Neural cell (in vitro differentiated cells): ENCODE measurements at regions not wholly inside any gene's neighbourhood (a gene's known extent, or its start where the extent isn't known, plus 50 kb on each side); places are given as distances from the start of the nearest gene placed in this dataset.

Experiments
- H2AFZ ChIP-seq: fragments of 200-600, 300-800 bp; sonication (generic), shearing (Covaris generic); 2 replicates; pipeline ENCODE4 v1.6.0; 2014; ENCODE audit warnings: low read depth, mild to moderate bottlenecking, antibody characterized with exemption, low read length, moderate library complexity
- H3F3A ChIP-seq: fragments of 200-600 bp; shearing (Covaris generic); 2 replicates; pipeline ENCODE4 v1.6.1; 2016; ENCODE audit warnings: mild to moderate bottlenecking, moderate library complexity, mixed read lengths, antibody characterized with exemption, low read length; ENCODE audit not compliant: insufficient read depth, poor library complexity, severe bottlenecking
- H3K27ac ChIP-seq: fragments of 200-600, 300-800 bp; sonication (generic), shearing (Covaris generic); 2 replicates; pipeline ENCODE4 v1.5.1; 2014; ENCODE audit warnings: mild to moderate bottlenecking, low read length, moderate library complexity
- H3K27me3 ChIP-seq: fragments of 300-800, 200-600 bp; sonication (generic), shearing (Covaris generic); 2 replicates; pipeline ENCODE4 v1.6.0; 2014; ENCODE audit warnings: mild to moderate bottlenecking, low read depth, low read length, moderate library complexity; ENCODE audit not compliant: insufficient read depth
- H3K36me3 ChIP-seq: fragments of 300-800, 200-600 bp; sonication (generic), shearing (Covaris generic); 2 replicates; pipeline ENCODE4 v1.5.1; 2014; ENCODE audit warnings: mild to moderate bottlenecking, antibody characterized with exemption, low read length, moderate library complexity; ENCODE audit not compliant: insufficient read depth
- H3K4me2 ChIP-seq: fragments of 300-800, 200-600 bp; sonication (generic), shearing (Covaris generic); 2 replicates; pipeline ENCODE4 v1.6.0; 2014; ENCODE audit warnings: mild to moderate bottlenecking, low read length
- H3K4me3 ChIP-seq: fragments of 300-800, 200-600 bp; sonication (generic), shearing (Covaris generic); 2 replicates; pipeline ENCODE4 v1.5.1; 2014; ENCODE audit warnings: mild to moderate bottlenecking, low read length, moderate library complexity
- H3K79me2 ChIP-seq: fragments of 200-600 bp; shearing (Covaris generic); replicated peaks from 2 replicates; pipeline ENCODE4 v1.6.0; 2014; ENCODE audit warnings: mild to moderate bottlenecking, low read length, moderate library complexity; ENCODE audit not compliant: insufficient read depth
- H3K9ac ChIP-seq: fragments of 300-800, 200-600 bp; sonication (generic), shearing (Covaris generic); 2 replicates; pipeline ENCODE4 v1.6.1; 2016; ENCODE audit warnings: mild to moderate bottlenecking, low read length, mixed read lengths
- H3K9me2 ChIP-seq: fragments of 200-600 bp; shearing (Covaris generic); 2 replicates; pipeline ENCODE4 v1.6.1; 2016; ENCODE audit warnings: mild to moderate bottlenecking, low read length, mixed read lengths; ENCODE audit not compliant: insufficient read depth
- H3K9me3 ChIP-seq: fragments of 200-600, 300-800 bp; sonication (generic), shearing (Covaris generic); 2 replicates; pipeline ENCODE4 v1.6.1; 2016; ENCODE audit warnings: mild to moderate bottlenecking, mixed run types, low read length, moderate library complexity, mixed read lengths
- H4K20me1 ChIP-seq: fragments of 200-600 bp; shearing (Covaris generic); 2 replicates; pipeline ENCODE4 v1.6.1; 2016; ENCODE audit warnings: mild to moderate bottlenecking, mixed run types; ENCODE audit not compliant: insufficient read depth
- CTCF ChIP-seq: fragments of 450-650 bp; IDR thresholded peaks from 2 replicates; pipeline ENCODE4 v1.5.1; 2014; ENCODE audit warnings: antibody characterized with exemption, mild to moderate bottlenecking, moderate library complexity; ENCODE audit not compliant: poor library complexity, severe bottlenecking
- EP300 ChIP-seq: fragments of 450-650 bp; conservative IDR thresholded peaks from 2 replicates; pipeline ENCODE4 v1.6.1; 2014; ENCODE audit warnings: antibody characterized with exemption, mild to moderate bottlenecking, moderate library complexity; ENCODE audit not compliant: poor library complexity, severe bottlenecking
- EZH2 ChIP-seq: fragments of 200-600, 300-800 bp; shearing (Covaris generic), sonication (generic); IDR thresholded peaks from 2 replicates; pipeline ENCODE4 v1.6.1; 2014; ENCODE audit warnings: antibody characterized with exemption, low read length, borderline replicate concordance, mild to moderate bottlenecking; ENCODE audit not compliant: insufficient read depth, poor library complexity, severe bottlenecking
- MXI1 ChIP-seq: fragments of 450-650 bp; conservative IDR thresholded peaks from 2 replicates; pipeline ENCODE4 v1.6.1; 2014; ENCODE audit warnings: antibody characterized with exemption, mild to moderate bottlenecking; ENCODE audit not compliant: poor library complexity, severe bottlenecking
- POLR2AphosphoS5 ChIP-seq: IDR thresholded peaks from 2 replicates; pipeline ENCODE4 v1.6.1; 2012
- SMC3 ChIP-seq: fragments of 450-650 bp; conservative IDR thresholded peaks from 2 replicates; pipeline ENCODE4 v1.6.1; 2014; ENCODE audit warnings: antibody characterized with exemption, mild to moderate bottlenecking, moderate library complexity; ENCODE audit not compliant: poor library complexity
- TAF1 ChIP-seq: IDR thresholded peaks from 2 replicates; pipeline ENCODE4 v1.6.1; 2012; ENCODE audit warnings: low read depth
- TF ChIP-seq, protein P1 (sequence below): IDR thresholded peaks from 2 replicates; pipeline ENCODE4 v1.6.1; 2012; ENCODE audit warnings: borderline replicate concordance

DNA sequence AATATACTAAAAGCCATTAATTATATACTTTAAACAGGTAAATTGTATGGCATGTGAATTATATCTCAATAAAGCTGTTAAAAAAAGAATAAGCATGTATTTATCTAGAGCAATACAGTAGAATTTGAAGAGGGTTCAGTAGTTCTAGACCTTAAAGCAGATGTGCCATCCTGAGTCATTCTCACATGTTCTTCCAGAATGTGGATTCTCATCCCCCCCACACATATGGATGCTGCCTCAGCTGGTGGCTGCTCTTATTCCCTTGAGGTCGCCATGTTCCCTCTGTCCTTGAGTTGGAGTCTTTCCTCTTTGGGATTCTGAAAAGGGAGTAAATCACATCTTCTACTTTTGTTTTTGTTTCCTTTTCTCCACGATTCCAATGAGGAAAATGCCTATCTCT, 321.3 kb downstream of the AEBP2 start:
- no peak overlapping the region for H3K4me2 ChIP-seq
- no peak overlapping the region for H3K9ac ChIP-seq

GRCh38 chr12:19761463-19761862, 322.2 kb downstream of the AEBP2 start:
- Histone ChIP-seq H3K79me2 (no peaks in the 10 kb centered on the region), H3K36me3 (no peaks in the 10 kb centered on the region), H4K20me1 (no peaks in the 10 kb centered on the region), H2AFZ (no peak overlapping the region), H3K9me2 (no peaks in the 10 kb centered on the region), H3F3A (no peaks in the 10 kb centered on the region), H3K9me3 (no peaks in the 10 kb centered on the region), H3K27ac (no peak overlapping the region), H3K4me3 (no peak overlapping the region), H3K9ac (no peak overlapping the region), H3K27me3 (no peaks in the 10 kb centered on the region), H3K4me2 (no peak overlapping the region)
- TF ChIP-seq SMC3 (no peak), TAF1 (no peak), EP300 (no peak), CTCF (no peak), POLR2AphosphoS5 (no peak), EZH2 (no peak)
- TF ChIP-seq, protein P1, sequence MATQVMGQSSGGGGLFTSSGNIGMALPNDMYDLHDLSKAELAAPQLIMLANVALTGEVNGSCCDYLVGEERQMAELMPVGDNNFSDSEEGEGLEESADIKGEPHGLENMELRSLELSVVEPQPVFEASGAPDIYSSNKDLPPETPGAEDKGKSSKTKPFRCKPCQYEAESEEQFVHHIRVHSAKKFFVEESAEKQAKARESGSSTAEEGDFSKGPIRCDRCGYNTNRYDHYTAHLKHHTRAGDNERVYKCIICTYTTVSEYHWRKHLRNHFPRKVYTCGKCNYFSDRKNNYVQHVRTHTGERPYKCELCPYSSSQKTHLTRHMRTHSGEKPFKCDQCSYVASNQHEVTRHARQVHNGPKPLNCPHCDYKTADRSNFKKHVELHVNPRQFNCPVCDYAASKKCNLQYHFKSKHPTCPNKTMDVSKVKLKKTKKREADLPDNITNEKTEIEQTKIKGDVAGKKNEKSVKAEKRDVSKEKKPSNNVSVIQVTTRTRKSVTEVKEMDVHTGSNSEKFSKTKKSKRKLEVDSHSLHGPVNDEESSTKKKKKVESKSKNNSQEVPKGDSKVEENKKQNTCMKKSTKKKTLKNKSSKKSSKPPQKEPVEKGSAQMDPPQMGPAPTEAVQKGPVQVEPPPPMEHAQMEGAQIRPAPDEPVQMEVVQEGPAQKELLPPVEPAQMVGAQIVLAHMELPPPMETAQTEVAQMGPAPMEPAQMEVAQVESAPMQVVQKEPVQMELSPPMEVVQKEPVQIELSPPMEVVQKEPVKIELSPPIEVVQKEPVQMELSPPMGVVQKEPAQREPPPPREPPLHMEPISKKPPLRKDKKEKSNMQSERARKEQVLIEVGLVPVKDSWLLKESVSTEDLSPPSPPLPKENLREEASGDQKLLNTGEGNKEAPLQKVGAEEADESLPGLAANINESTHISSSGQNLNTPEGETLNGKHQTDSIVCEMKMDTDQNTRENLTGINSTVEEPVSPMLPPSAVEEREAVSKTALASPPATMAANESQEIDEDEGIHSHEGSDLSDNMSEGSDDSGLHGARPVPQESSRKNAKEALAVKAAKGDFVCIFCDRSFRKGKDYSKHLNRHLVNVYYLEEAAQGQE, result no peak

More for the DNA sequence above, 321.3 kb downstream of the AEBP2 start:
- no peaks in the 10 kb centered on the region for H3K9me2 ChIP-seq
- H3F3A ChIP-seq, result no peaks in the 10 kb centered on the region
- TF ChIP-seq MXI1 (no peak), EP300 (no peak), EZH2 (no peak), CTCF (no peak), SMC3 (no peak)
- TF ChIP-seq, protein P1, result no peak
- no peak overlapping the region for H3K27ac ChIP-seq
- no peaks in the 10 kb centered on the region for H3K9me3 ChIP-seq
- no peaks in the 10 kb centered on the region for H3K27me3 ChIP-seq
- no peaks in the 10 kb centered on the region for H4K20me1 ChIP-seq
- H3K79me2 ChIP-seq, result no peaks in the 10 kb centered on the region
- no peaks in the 10 kb centered on the region for H3K36me3 ChIP-seq
- no peak overlapping the region for H2AFZ ChIP-seq
- no peak overlapping the region for H3K4me3 ChIP-seq
